ENCODE measurements at regions not wholly inside any gene's neighbourhood (a gene's known extent, or its start where the extent isn't known, plus 50 kb on each side); places are given as distances from the start of the nearest gene placed in this dataset.

GRCh38 chr14:71532790-71533189 is 399.4 kb upstream of the RGS6 start:
- TF ChIP-seq, protein P1, sequence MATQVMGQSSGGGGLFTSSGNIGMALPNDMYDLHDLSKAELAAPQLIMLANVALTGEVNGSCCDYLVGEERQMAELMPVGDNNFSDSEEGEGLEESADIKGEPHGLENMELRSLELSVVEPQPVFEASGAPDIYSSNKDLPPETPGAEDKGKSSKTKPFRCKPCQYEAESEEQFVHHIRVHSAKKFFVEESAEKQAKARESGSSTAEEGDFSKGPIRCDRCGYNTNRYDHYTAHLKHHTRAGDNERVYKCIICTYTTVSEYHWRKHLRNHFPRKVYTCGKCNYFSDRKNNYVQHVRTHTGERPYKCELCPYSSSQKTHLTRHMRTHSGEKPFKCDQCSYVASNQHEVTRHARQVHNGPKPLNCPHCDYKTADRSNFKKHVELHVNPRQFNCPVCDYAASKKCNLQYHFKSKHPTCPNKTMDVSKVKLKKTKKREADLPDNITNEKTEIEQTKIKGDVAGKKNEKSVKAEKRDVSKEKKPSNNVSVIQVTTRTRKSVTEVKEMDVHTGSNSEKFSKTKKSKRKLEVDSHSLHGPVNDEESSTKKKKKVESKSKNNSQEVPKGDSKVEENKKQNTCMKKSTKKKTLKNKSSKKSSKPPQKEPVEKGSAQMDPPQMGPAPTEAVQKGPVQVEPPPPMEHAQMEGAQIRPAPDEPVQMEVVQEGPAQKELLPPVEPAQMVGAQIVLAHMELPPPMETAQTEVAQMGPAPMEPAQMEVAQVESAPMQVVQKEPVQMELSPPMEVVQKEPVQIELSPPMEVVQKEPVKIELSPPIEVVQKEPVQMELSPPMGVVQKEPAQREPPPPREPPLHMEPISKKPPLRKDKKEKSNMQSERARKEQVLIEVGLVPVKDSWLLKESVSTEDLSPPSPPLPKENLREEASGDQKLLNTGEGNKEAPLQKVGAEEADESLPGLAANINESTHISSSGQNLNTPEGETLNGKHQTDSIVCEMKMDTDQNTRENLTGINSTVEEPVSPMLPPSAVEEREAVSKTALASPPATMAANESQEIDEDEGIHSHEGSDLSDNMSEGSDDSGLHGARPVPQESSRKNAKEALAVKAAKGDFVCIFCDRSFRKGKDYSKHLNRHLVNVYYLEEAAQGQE (IDR thresholded peaks at IDR 0.05; ENCODE audit: insufficient read depth in 1 of 2, low read depth in 2 of 2, low read length in 2 of 2): no peak
- no peak for TF ChIP-seq POLR2AphosphoS5 (IDR thresholded peaks at IDR 0.05; ENCODE audit: low read depth, low read length)
